Prostate gland (tissue), 2 donors: ENCODE measurements at regions not wholly inside any gene's neighbourhood (a gene's known extent, or its start where the extent isn't known, plus 50 kb on each side); places are given as distances from the start of the nearest gene placed in this dataset.

Experiments used
- CTCF ChIP-seq, 4 experiments: fragments of 200-600 bp in 2 of 4; fragments of 450-650 bp in 2 of 4; sonication (generic) in 2 of 4; IDR thresholded peaks; 1 replicate in 3 of 4; 2 replicates in 1 of 4; pipeline ENCODE4 v1.5.1; 2016 to 2019; ENCODE audit warnings: antibody characterized with exemption in 4 of 4, mild to moderate bottlenecking in 2 of 4, moderate library complexity in 2 of 4
- POLR2A ChIP-seq: fragments of 450-650 bp; IDR thresholded peaks from one replicate; pipeline ENCODE4 v1.6.1; 2016; ENCODE audit warnings: antibody characterized with exemption, mild to moderate bottlenecking
- POLR2AphosphoS5 ChIP-seq: sonication (generic); formaldehyde crosslinking; IDR thresholded peaks from one replicate; pipeline ENCODE4 v1.6.1; 2017; ENCODE audit warnings: antibody characterized with exemption

DNA sequence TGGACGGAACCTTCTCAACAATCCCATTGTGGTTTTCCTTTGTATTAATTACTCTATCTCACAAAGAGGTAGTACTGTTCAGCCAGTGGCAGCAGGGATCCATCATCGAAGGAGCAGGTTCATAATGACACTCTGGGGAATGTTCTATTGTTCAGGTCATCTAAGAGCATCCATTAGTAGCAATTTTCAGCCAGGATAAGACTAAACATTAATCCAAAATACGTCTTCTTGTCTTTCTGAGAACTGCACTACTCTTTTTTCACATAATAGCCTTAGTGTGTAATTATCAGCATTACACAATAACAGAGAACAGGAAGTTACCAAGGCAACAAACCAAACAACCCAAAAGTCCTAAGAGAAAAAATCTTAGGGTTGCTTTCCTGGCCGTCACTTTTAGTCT lies 259.5 kb upstream of the VWC2 start:
- no peak for TF ChIP-seq POLR2A
- TF ChIP-seq CTCF (IDR thresholded peaks at IDR 0.05), result no peak
- TF ChIP-seq POLR2AphosphoS5, result no peak
